HCT116 (cell line): ENCODE measurements at regions not wholly inside any gene's neighbourhood (a gene's known extent, or its start where the extent isn't known, plus 50 kb on each side); places are given as distances from the start of the nearest gene placed in this dataset.

ENCODE experiments used
- ATF3 ChIP-seq: IDR thresholded peaks from 2 replicates; pipeline ENCODE4 v1.6.1; 2012
- CTCF ChIP-seq, 3 experiments: fragments of 200-600 bp in 1 of 3; sonication (generic) in 1 of 3; IDR thresholded peaks in 2 of 3; conservative IDR thresholded peaks in 1 of 3; 2 replicates each; pipeline ENCODE4 v1.5.1; 2012 to 2017; ENCODE audit warnings: low read depth in 2 of 3, low read length in 2 of 3, antibody characterized with exemption in 1 of 3, borderline replicate concordance in 1 of 3, control low read depth in 1 of 3, mild to moderate bottlenecking in 1 of 3, mixed read lengths in 1 of 3, mixed run types in 1 of 3, moderate library complexity in 1 of 3; ENCODE audit not compliant: insufficient read depth in 1 of 3
- ELF1 ChIP-seq: IDR thresholded peaks from 2 replicates; pipeline ENCODE4 v1.6.1; 2012; ENCODE audit warnings: low read depth, borderline replicate concordance
- JUND ChIP-seq: IDR thresholded peaks from 2 replicates; pipeline ENCODE4 v1.6.1; 2012
- MAX ChIP-seq: IDR thresholded peaks from 2 replicates; pipeline ENCODE4 v1.6.1; 2012
- POLR2A ChIP-seq: IDR thresholded peaks from 2 replicates; pipeline ENCODE4 v1.7.0; 2011; ENCODE audit warnings: borderline replicate concordance; ENCODE audit not compliant: insufficient read depth, insufficient read length; ENCODE audit errors: extremely low read depth
- POLR2AphosphoS5 ChIP-seq: IDR thresholded peaks from 2 replicates; pipeline ENCODE4 v1.6.1; 2011; ENCODE audit warnings: mild to moderate bottlenecking, low read depth, low read length, moderate library complexity
- RAD21 ChIP-seq: IDR thresholded peaks from 2 replicates; pipeline ENCODE4 v1.6.1; 2012; ENCODE audit warnings: low read depth, mild to moderate bottlenecking
- SIN3A ChIP-seq: IDR thresholded peaks from 2 replicates; pipeline ENCODE4 v1.6.1; 2012; ENCODE audit warnings: low read depth
- SRF ChIP-seq: IDR thresholded peaks from 2 replicates; pipeline ENCODE4 v1.6.1; 2012; ENCODE audit warnings: low read depth
- ZNF274 ChIP-seq: fragments of 200-500 bp; sonication (Bioruptor generic); IDR thresholded peaks from 2 replicates; pipeline ENCODE4 v1.6.1; 2014; ENCODE audit warnings: mild to moderate bottlenecking, low read depth, low read length, inconsistent platforms

- TF ChIP-seq MAX (no peak), POLR2A (no peak), SIN3A (no peak), POLR2AphosphoS5 (no peak), CTCF (IDR thresholded peaks at IDR 0.05 in 2 of 3, conservative IDR thresholded peaks at IDR 0.05 in 1 of 3; ENCODE audit: borderline replicate concordance in 1 of 3, insufficient read depth in 1 of 3, low read depth in 2 of 3, low read length in 2 of 3) (no peak), ZNF274 (no peak), ELF1 (no peak), ATF3 (no peak), SRF (no peak), JUND (no peak), RAD21 (no peak)
Measured at GRCh38 chr2:215507836-215508235, 72.0 kb upstream of the FN1 start.
